Dedifferentiated amniotic fluid mesenchymal stem cell (primary cell): ENCODE measurements at regions not wholly inside any gene's neighbourhood (a gene's known extent, or its start where the extent isn't known, plus 50 kb on each side); places are given as distances from the start of the nearest gene placed in this dataset.

ENCODE experiments used
- DNase-seq: peaks from one replicate; pipeline ENCODE4 v3.0.0-alpha.2; 2016; ENCODE audit errors: extremely low spot score

GRCh38 chr2:64317707-64318475 lies 136.1 kb upstream of the LGALSL start:
- no peak for DNase-seq

GRCh38 chr2:64318476-64318748 lies 135.6 kb upstream of the LGALSL start:
- DNase-seq, result no peak

- no peak for DNase-seq
These were observed 134.1 kb upstream of the LGALSL start for GRCh38 chr2:64319896-64320295.

GRCh38 chr2:64322433-64322832 lies 131.5 kb upstream of the LGALSL start:
- DNase-seq, result no peak

GRCh38 chr2:64323197-64323596 lies 130.8 kb upstream of the LGALSL start:
- DNase-seq, result no peak

GRCh38 chr2:64324746-64325410 lies 129.1 kb upstream of the LGALSL start:
- no peak for DNase-seq

GRCh38 chr2:64325477-64325851 lies 128.5 kb upstream of the LGALSL start:
- DNase-seq, result no peak

- DNase-seq, result no peak
These were observed 127.9 kb upstream of the LGALSL start for GRCh38 chr2:64325852-64326577.

- no peak for DNase-seq
These were observed 127.3 kb upstream of the LGALSL start for GRCh38 chr2:64326578-64327050.

GRCh38 chr2:64327129-64327509 lies 126.8 kb upstream of the LGALSL start:
- no peak for DNase-seq

GRCh38 chr2:64327510-64328414 lies 126.2 kb upstream of the LGALSL start:
- no peak for DNase-seq

GRCh38 chr2:64328415-64328722 lies 125.6 kb upstream of the LGALSL start:
- DNase-seq, result no peak

- DNase-seq, result no peak
These were observed 125.2 kb upstream of the LGALSL start for GRCh38 chr2:64328756-64329155.

- DNase-seq, result peak; percentile 22
These were observed 124.1 kb upstream of the LGALSL start for GRCh38 chr2:64329848-64330247.

- peak; percentile 91 for DNase-seq
These were observed 123.5 kb upstream of the LGALSL start for GRCh38 chr2:64330281-64331113.

GRCh38 chr2:64331114-64331645 lies 122.8 kb upstream of the LGALSL start:
- no peak for DNase-seq

- DNase-seq, result peak; percentile 15
These were observed 121.9 kb upstream of the LGALSL start for GRCh38 chr2:64331849-64332699.

GRCh38 chr2:64336171-64336570 lies 117.8 kb upstream of the LGALSL start:
- DNase-seq, result no peak

GRCh38 chr2:64337314-64337713 lies 116.6 kb upstream of the LGALSL start:
- DNase-seq, result no peak

- DNase-seq, result no peak
These were observed 115.9 kb upstream of the LGALSL start for GRCh38 chr2:64338108-64338507.
